Neuronal stem cell (in vitro differentiated cells): ENCODE measurements at regions not wholly inside any gene's neighbourhood (a gene's known extent, or its start where the extent isn't known, plus 50 kb on each side); places are given as distances from the start of the nearest gene placed in this dataset.
"Not testable (repeated sequence)": the region's sequence is repeated elsewhere in the genome, so short reads cannot be mapped to it uniquely, and the experiment has no call there.

ENCODE experiments used
- DNase-seq: peaks from one replicate; pipeline ENCODE4 v3.0.0-alpha.2; 2013; ENCODE audit warnings: low spot score
- H2AFZ ChIP-seq: one replicate; pipeline ENCODE4 v1.6.1; 2013; ENCODE audit warnings: mild to moderate bottlenecking, low read length, inconsistent platforms
- H2AK5ac ChIP-seq: 2 replicates; pipeline ENCODE4 v1.6.1; 2013; ENCODE audit warnings: low read depth, mild to moderate bottlenecking, inconsistent platforms, low read length, moderate library complexity, mixed read lengths
- H2BK120ac ChIP-seq: 2 replicates; pipeline ENCODE4 v1.6.1; 2013; ENCODE audit warnings: low read depth, mild to moderate bottlenecking, inconsistent platforms, low read length, moderate library complexity, mixed read lengths
- H2BK12ac ChIP-seq: one replicate; pipeline ENCODE4 v1.6.1; 2013; ENCODE audit warnings: low read length, inconsistent platforms
- H2BK15ac ChIP-seq: 2 replicates; pipeline ENCODE4 v1.6.1; 2013; ENCODE audit warnings: mild to moderate bottlenecking, low read length, inconsistent platforms, mixed read lengths
- H2BK5ac ChIP-seq: one replicate; pipeline ENCODE4 v1.6.1; 2013; ENCODE audit warnings: inconsistent platforms, mild to moderate bottlenecking, low read length, moderate library complexity
- H3K14ac ChIP-seq: one replicate; pipeline ENCODE4 v1.6.1; 2013; ENCODE audit warnings: low read length, inconsistent platforms
- H3K18ac ChIP-seq: 2 replicates; pipeline ENCODE4 v1.6.1; 2013; ENCODE audit warnings: low read length, inconsistent platforms
- H3K23ac ChIP-seq: 2 replicates; pipeline ENCODE4 v1.6.1; 2013; ENCODE audit warnings: low read depth, mild to moderate bottlenecking, mixed read lengths, low read length, inconsistent platforms; ENCODE audit not compliant: poor library complexity
- H3K27ac ChIP-seq: replicated peaks from 3 replicates; pipeline ENCODE4 v1.5.1; 2013; ENCODE audit warnings: low read length, inconsistent platforms
- H3K27me3 ChIP-seq, 3 experiments: 2 replicates each; pipeline ENCODE4 v1.6.1; 2013; ENCODE audit warnings: low read length in 3 of 3, mild to moderate bottlenecking in 2 of 3, inconsistent platforms in 1 of 3, low read depth in 1 of 3, mixed read lengths in 1 of 3, moderate library complexity in 1 of 3; ENCODE audit not compliant: control insufficient read depth in 3 of 3, insufficient read depth in 3 of 3
- H3K36me3 ChIP-seq, 2 donors: replicated peaks in 1 of 2; 2 replicates each; pipeline ENCODE4 v1.6.1; 2013; ENCODE audit warnings: low read length in 2 of 2; ENCODE audit not compliant: control insufficient read depth in 2 of 2, insufficient read depth in 2 of 2
- H3K4ac ChIP-seq: 2 replicates; pipeline ENCODE4 v1.6.1; 2013; ENCODE audit warnings: inconsistent platforms, mild to moderate bottlenecking, low read length, moderate library complexity
- H3K4me1 ChIP-seq, 2 donors: 1 replicate in 1 of 2; 2 replicates in 1 of 2; pipeline ENCODE4 v1.6.1; 2013; ENCODE audit warnings: low read length in 2 of 2, low read depth in 1 of 2; ENCODE audit not compliant: control insufficient read depth in 2 of 2, insufficient read depth in 1 of 2
- H3K4me2 ChIP-seq: one replicate; pipeline ENCODE4 v1.6.1; 2013; ENCODE audit warnings: mild to moderate bottlenecking, low read length, inconsistent platforms; ENCODE audit not compliant: insufficient read depth, poor library complexity, severe bottlenecking
- H3K4me3 ChIP-seq, 2 donors: 2 replicates each; pipeline ENCODE4 v1.5.1; 2013; ENCODE audit warnings: low read length in 2 of 2, mild to moderate bottlenecking in 2 of 2, inconsistent platforms in 1 of 2, moderate library complexity in 1 of 2
- H3K79me1 ChIP-seq: one replicate; pipeline ENCODE4 v1.6.1; 2013; ENCODE audit warnings: low read depth, mild to moderate bottlenecking, inconsistent platforms, low read length, moderate library complexity
- H3K9ac ChIP-seq: one replicate; pipeline ENCODE4 v1.6.1; 2013; ENCODE audit warnings: mild to moderate bottlenecking, low read depth, low read length, inconsistent platforms; ENCODE audit not compliant: poor library complexity
- H3K9me3 ChIP-seq, 2 donors: replicated peaks in 1 of 2; 2 replicates each; pipeline versions ENCODE3 to v1.6.1; 2013; ENCODE audit warnings: low read length in 2 of 2, mild to moderate bottlenecking in 2 of 2, inconsistent platforms in 1 of 2, low read depth in 1 of 2, mixed read lengths in 1 of 2, moderate library complexity in 1 of 2; ENCODE audit not compliant: control insufficient read depth in 2 of 2, insufficient read depth in 1 of 2
- H4K8ac ChIP-seq: one replicate; pipeline ENCODE4 v1.6.1; 2013; ENCODE audit warnings: low read depth, mild to moderate bottlenecking, inconsistent platforms, low read length, moderate library complexity
- H4K91ac ChIP-seq: one replicate; pipeline ENCODE4 v1.6.1; 2013; ENCODE audit warnings: low read length, low read depth, mild to moderate bottlenecking, inconsistent platforms; ENCODE audit not compliant: poor library complexity
- WGBS, 2 donors: extraction: QIAGEN DNeasy Blood & Tissue Kit; methylation state at CpG; one replicate each; pipeline ENCODE4 v1.1.7; 2013; ENCODE audit warnings: missing lambda C conversion rate in 2 of 2, mixed read lengths in 1 of 2; ENCODE audit not compliant: insufficient read length in 2 of 2, insufficient replicate concordance in 1 of 2; ENCODE audit errors: extremely low coverage in 2 of 2; 5-methylcytosine and 5-hydroxymethylcytosine counted together

GRCh38 chr16:54742436-54742835 is 188.2 kb upstream of the IRX5 start:
- H3K14ac ChIP-seq: no peak overlapping the region
- H3K4me1 ChIP-seq: peaks cover 0 to 4% of the 10 kb centered on the region in 2 donors
- no peak for DNase-seq
- H2BK120ac ChIP-seq: no peak overlapping the region
- no peak overlapping the region for H3K18ac ChIP-seq
- no peak overlapping the region for H3K23ac ChIP-seq
- WGBS, 2 donors: no CpG with 5 or more reads among the region's 1 CpG
- H3K27ac ChIP-seq: no peak overlapping the region
- H4K91ac ChIP-seq: no peak overlapping the region
- H3K9ac ChIP-seq: no peak overlapping the region
- no peaks in the 10 kb centered on the region for H3K9me3 ChIP-seq
- H4K8ac ChIP-seq: no peak overlapping the region
- H2BK5ac ChIP-seq: no peak overlapping the region
- H3K4me2 ChIP-seq: no peak overlapping the region
- no peak overlapping the region for H3K4me3 ChIP-seq
- H3K36me3 ChIP-seq: no peaks in the 10 kb centered on the region
- H3K4ac ChIP-seq: no peak overlapping the region
- no peak overlapping the region for H2AFZ ChIP-seq
- H2BK15ac ChIP-seq: no peak overlapping the region
- no peak overlapping the region for H2BK12ac ChIP-seq
- H3K79me1 ChIP-seq: no peaks in the 10 kb centered on the region
- H2AK5ac ChIP-seq: no peak overlapping the region
- no peaks in the 10 kb centered on the region for H3K27me3 ChIP-seq

GRCh38 chr16:54739381-54739780 is 191.3 kb upstream of the IRX5 start:
- Histone ChIP-seq H2AFZ (no peak overlapping the region), H3K23ac (no peak overlapping the region)

GRCh38 chr16:54734156-54734555 is 196.5 kb upstream of the IRX5 start:
- H3K23ac ChIP-seq: no peak overlapping the region
- H3K9me3 ChIP-seq: no peaks in the 10 kb centered on the region
- no peak overlapping the region for H3K4me3 ChIP-seq
- no peak overlapping the region for H4K8ac ChIP-seq
- H3K27ac ChIP-seq: no peak overlapping the region
- peaks cover 3% of the 10 kb centered on the region in 2 donors for H3K4me1 ChIP-seq
- H3K4ac ChIP-seq: no peak overlapping the region
- no peak overlapping the region for H2BK12ac ChIP-seq
- WGBS, 2 donors: no CpG with 5 or more reads among the region's 1 CpG
- H3K14ac ChIP-seq: no peak overlapping the region
- no peak overlapping the region for H3K18ac ChIP-seq
- H2BK15ac ChIP-seq: no peak overlapping the region
- H3K36me3 ChIP-seq: no peaks in the 10 kb centered on the region
- H3K27me3 ChIP-seq: peaks cover 0 to 3% (median 0%) of the 10 kb centered on the region in 3 experiments
- no peak overlapping the region for H3K9ac ChIP-seq
- no peak overlapping the region for H4K91ac ChIP-seq
- no peak overlapping the region for H2AFZ ChIP-seq
- DNase-seq: no peak
- H2BK120ac ChIP-seq: no peak overlapping the region
- no peak overlapping the region for H3K4me2 ChIP-seq
- no peak overlapping the region for H2AK5ac ChIP-seq
- no peak overlapping the region for H2BK5ac ChIP-seq
- H3K79me1 ChIP-seq: no peaks in the 10 kb centered on the region

More at GRCh38 chr16:54739381-54739780, 191.3 kb upstream of the IRX5 start:
- H3K9ac ChIP-seq: no peak overlapping the region
- no peaks in the 10 kb centered on the region for H3K9me3 ChIP-seq
- no CpG with 5 or more reads among the region's 4 CpGs for WGBS, 2 donors
- no peak overlapping the region for H3K27ac ChIP-seq
- no peak for DNase-seq
- no peak overlapping the region for H2BK12ac ChIP-seq
- no peak overlapping the region for H2BK120ac ChIP-seq
- no peaks in the 10 kb centered on the region for H3K36me3 ChIP-seq
- H2AK5ac ChIP-seq: no peak overlapping the region
- no peak overlapping the region for H2BK5ac ChIP-seq
- H3K79me1 ChIP-seq: no peaks in the 10 kb centered on the region
- H3K27me3 ChIP-seq: peaks cover 0 to 3% (median 0%) of the 10 kb centered on the region in 3 experiments
- H3K18ac ChIP-seq: no peak overlapping the region
- H3K4me3 ChIP-seq: no peak overlapping the region
- no peak overlapping the region for H3K4ac ChIP-seq
- no peak overlapping the region for H3K4me2 ChIP-seq
- peaks cover 0 to 3% of the 10 kb centered on the region in 2 donors for H3K4me1 ChIP-seq
- no peak overlapping the region for H4K8ac ChIP-seq
- H2BK15ac ChIP-seq: no peak overlapping the region
- H4K91ac ChIP-seq: no peak overlapping the region
- H3K14ac ChIP-seq: no peak overlapping the region

- H3K36me3 ChIP-seq: not testable (repeated sequence)
These were observed 203.0 kb upstream of the IRX5 start for GRCh38 chr16:54727696-54728095.

More at GRCh38 chr16:54727696-54728095, 203.0 kb upstream of the IRX5 start:
- not testable (repeated sequence) for H3K4me3 ChIP-seq, H3K14ac ChIP-seq, H4K91ac ChIP-seq, H2BK12ac ChIP-seq, H2AFZ ChIP-seq, H3K4me2 ChIP-seq, H2AK5ac ChIP-seq, H2BK5ac ChIP-seq, H3K9me3 ChIP-seq, H3K9ac ChIP-seq, H3K18ac ChIP-seq, H3K79me1 ChIP-seq, DNase-seq, H2BK15ac ChIP-seq, H3K4ac ChIP-seq, H3K27ac ChIP-seq, H2BK120ac ChIP-seq, H3K23ac ChIP-seq, H4K8ac ChIP-seq, H3K4me1 ChIP-seq
- WGBS, 2 donors: no CpG with 5 or more reads among the region's 1 CpG
- H3K27me3 ChIP-seq: peaks cover 0 to 10% (median 0%) of the 10 kb centered on the region in 3 experiments
